SK-N-DZ (cell line): ENCODE measurements at regions not wholly inside any gene's neighbourhood (a gene's known extent, or its start where the extent isn't known, plus 50 kb on each side); places are given as distances from the start of the nearest gene placed in this dataset.

Experiments
- DNase-seq: peaks from one replicate; pipeline ENCODE4 v3.0.0-alpha.2; 2015; ENCODE audit warnings: low spot score

DNA sequence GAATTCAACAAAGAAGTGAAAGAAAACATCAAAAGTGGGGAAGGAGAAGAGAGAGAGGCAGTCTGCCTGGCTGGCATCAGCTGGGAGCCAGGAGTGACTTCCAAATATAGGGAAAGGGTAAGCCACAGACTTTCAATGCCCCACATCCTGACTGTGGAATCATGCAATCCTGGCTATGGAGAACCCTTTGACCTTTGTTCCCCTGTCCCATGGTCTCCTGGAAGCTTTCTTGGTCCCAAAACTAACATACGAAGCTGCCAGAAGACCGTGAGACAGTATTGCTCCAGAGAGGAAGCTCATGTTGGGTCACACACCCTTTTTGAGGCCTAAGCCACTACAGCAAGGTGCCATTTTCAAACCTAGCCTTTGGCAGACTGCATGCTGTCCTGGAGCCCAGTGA is 665.5 kb downstream of the ELAVL2 start:
- DNase-seq: no peak

DNA sequence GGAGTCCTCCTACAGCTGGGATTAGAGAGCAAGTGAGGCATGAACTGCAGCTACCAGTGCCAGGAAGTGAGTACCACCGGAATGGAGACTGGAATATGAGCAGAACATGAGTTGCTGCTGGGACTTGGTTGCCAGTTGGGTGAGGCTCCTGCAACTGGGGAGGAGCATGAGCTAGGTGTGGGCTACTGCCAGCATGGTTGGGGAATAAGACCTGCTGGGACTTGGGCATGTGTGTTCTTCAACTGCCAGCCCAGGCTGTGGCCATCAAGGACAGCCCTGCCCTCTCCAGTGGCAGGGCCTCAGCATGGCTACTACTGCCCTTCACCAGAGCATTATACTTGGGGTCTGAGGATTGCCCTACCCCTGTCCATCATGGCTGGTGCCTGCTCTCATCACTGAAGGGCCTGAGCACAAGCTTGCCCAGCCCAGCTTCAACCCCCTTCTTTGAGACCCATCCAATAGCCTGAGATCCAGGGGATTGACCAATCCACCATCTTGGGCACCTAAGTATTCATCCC is 665.0 kb downstream of the ELAVL2 start:
- no peak for DNase-seq

DNA sequence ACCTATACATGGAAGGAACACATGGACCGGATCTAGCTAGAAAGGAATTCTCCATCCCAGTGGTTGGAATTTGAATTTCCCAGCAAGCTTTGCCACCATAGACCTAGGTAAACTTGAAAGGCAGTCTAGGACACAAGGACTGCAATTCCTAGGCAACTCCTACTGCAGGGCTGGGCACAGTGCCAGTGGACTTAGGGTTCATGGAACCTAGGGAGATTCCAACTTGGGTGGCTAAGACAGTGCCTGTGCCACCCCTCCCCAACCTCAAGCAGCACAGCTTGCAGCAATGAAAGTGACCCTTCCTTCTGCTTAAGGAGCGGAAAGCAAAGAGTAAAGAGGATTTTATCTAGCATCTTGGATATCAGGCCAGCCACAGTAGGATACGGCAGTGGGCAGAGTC is 663.3 kb downstream of the ELAVL2 start:
- DNase-seq: no peak

DNA sequence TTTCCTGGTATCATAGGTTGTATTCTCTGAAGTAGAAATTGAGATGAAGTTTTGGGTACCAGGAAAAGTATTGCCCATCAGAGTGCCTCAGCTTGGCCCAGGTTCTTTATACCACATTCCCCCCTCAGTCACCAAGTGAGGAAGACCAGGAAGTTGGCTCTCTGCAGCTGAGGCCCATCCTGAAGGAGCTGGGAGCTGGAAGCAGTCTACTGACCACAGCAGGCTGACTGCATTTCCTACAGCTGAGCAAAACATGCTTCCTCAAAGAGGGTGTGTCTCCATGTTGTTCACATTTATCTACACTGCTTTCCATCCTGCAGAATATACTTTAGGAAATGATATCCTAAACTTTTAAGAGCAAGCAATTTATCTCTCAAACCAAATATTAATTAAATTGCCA is 654.6 kb downstream of the ELAVL2 start:
- no peak for DNase-seq

DNA sequence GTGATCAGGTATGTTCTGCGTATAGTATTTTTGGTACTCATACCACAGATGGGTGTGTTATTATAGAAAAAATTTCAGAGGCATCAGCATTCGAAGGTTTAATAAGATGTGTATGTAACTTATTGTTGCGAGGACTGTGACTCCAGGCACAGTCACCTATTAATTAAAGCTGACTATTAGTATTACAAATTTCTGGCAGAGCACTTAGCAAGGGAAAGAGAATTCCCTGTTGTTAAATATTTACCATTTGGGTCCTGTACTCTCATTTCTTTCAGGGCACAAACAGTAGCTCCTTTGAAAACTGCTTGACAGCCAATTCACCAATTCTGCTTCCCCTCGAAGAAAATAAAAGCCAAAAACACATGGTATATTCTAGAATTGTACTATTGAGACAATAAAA is 653.8 kb downstream of the ELAVL2 start:
- no peak for DNase-seq

DNA sequence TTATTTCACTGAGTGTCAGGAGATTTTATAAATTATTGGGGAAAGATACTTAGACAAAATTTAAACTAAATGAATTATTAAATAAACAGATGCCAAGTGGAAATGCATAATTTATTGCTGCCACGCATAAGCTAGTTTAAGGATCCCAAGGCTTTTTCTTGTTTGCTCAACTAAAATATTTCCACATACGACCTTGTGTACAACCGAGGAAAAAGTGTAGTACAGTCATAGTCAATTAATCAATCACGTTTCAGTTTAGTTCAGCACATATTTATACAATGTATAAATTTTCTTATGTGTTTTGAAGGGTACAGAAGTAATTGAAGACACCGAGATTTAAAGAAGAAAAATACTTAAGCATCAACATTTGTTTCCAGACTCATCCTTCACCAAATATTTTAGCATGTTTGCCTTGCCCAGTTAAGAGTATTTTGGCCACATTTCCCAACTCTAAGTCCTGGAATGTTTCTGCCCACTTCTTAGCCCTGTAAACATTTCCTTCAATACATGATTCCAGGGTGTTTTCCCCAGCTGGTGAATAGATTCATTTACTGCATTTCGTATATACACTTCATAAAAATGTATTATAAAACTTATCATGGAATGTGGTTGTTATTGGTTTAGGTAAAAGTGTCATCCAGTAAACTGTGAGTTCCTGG is 652.9 kb downstream of the ELAVL2 start:
- no peak for DNase-seq

DNA sequence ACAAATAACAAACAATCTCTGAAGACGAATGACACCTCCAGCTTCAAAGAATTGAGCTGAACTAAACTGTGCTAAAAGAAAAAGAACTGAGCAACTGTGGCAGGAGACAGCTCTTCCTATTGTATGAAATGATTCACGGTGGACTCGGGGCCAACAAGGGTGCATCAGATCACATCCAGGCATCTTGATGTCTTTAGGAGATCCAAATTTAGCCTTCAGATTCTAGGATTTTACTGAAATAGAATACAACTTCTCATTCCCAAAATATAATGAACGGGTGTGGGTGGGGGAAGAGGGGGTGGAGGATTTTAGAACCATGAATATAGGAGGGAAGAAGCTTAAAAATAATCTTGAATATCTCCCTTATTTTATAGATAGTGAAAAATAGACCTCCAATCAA is 631.8 kb downstream of the ELAVL2 start:
- DNase-seq: no peak

DNA sequence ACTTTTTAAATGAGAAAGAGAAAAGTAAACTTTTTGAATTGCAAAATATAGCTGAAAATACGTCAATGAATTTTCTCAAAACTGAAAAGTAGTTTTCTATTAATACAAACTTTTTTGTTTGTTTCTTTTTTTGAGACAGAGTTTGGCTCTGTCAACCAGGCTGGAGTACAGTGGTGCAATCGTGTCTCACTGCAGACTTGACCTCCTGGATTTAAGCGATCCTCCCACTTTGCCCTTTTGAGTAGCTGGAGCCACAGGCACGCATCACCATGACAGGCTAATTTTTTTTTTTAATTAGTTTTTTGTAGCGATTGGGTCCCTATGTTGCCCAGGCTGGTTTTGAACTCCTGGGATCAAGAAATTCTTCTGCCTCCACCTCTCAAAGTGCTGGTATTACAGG is 610.4 kb downstream of the ELAVL2 start:
- no peak for DNase-seq

DNA sequence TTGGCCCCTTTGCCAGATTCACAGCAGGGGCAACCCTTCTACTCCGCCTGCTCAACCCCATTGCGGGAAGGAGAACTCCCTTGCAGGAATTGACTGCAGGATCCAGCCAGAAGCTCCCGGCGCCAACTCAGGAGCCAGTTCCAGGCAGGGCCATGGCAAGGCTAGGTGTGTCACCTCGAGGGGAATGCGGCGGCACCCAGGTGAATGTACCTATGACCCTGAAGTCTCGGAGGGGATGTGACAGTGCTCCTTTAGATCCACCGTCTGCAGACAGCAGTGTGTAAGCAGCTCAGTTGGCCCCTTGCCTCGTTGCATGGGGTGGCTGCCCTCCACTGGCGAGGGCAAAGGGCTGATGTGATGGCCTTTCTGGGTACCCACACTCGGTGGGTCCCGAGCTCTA is 606.6 kb downstream of the ELAVL2 start:
- no peak for DNase-seq

DNA sequence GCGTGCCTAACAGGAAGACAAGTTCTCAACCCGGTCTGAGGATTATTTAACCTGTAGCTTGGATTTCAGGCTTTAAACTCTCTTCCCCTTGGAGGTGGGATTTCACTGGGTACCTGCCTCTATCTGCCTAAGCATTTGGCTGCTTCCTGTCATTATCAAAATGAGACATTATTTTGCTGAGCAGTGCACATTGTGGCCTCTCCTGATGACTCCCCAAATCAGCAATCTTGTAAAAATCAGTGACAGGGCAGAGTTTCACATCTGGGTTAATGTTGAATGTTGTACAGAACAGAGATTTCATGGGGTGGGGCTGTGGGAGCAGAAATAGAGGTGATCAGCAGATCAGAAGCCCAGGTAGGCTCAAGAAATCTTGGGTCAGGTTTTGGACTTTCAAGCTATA is 605.9 kb downstream of the ELAVL2 start:
- DNase-seq: no peak

DNA sequence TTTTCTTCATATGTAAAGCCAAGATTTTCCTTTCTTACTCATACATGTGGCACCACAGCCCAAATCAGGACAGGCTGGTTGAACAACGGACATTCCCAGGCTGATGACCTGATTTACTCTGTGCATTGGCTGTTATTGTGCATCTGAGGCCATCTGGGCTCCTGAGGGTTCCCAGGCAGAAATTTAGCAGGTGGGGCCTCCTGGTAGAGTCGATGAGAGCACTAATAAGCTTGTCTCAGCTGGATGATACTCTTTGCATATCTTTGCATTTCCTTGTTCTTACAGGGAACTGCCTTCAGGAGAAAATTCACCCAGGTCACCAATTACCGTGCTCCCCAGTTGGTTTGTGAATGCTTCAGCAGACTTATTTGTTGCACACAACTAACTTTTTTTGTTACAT is 605.1 kb downstream of the ELAVL2 start:
- no peak for DNase-seq

DNA sequence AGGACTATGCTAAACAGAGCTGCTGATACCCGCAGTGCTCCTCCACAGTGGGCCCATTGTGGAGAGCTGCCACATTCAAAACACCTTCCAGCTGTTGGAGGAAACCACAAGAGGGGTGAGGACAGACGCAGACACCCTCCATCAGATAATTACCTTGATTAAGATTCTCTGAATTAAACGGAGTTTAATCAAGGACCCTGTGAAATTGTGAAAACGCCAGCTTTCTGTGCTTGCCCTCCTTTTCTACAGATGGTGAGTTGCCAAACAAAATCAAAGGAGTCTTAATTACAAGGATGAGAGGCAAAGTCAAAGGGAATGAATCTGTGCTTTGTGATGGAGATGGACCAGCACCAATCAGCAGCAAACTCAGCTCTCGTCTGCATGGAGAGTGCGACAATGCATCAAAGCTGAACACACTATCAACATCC is 596.1 kb downstream of the ELAVL2 start:
- no peak for DNase-seq

DNA sequence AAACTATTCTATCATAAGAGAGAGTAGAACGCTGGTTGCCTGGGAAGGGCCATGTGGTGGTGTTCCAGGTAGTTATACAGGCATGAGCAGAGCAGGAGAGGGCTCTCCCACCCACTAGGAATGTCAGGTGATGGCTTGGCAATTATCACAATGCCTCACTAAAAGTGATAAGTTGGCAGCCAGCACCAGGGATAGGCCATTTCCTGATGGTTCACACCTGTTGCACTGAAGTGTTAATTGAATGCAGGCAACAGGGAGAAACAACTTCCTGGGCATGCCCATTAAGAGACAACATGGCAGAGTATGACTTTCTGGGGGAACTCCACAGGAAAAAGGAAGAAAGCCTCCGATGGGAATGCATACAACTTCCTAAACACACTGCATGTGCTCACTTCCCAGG is 593.2 kb downstream of the ELAVL2 start:
- no peak for DNase-seq

DNA sequence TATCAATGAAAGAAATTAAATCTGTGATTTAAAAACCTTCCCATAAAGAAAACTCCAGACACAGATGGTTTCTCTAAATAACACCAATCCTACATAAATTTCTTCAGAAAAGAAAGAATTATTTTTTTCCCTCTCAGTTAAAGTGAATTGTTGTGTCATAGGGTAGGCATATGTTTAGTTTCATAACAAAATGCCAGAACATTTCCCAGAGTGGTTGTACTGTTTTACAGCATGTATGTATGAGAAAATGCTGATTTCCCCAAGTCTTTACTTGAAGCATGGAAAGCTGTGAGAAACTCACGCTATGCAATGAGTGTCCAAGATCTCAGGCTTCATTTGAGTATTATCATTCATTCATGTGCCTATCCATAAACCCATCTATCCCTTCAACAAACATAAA is 582.5 kb downstream of the ELAVL2 start:
- no peak for DNase-seq

DNA sequence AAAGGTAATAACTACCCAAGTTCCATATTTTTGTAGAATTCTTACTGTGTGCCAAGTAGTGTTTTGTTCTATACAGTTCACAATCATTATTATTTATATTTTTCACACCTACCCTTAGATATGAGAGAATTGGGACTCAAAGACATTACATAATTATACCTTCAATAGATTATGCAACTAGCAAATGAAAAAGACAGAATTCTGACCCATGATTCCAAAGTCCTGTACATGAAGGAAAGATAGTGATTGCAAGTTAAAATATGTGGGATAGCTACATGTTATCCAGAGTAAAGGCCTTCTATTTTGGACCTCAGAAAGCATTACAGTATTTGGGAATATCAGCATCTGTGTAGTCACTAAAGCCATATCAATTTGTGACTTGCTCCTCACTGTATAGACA is 581.0 kb downstream of the ELAVL2 start:
- DNase-seq: no peak

DNA sequence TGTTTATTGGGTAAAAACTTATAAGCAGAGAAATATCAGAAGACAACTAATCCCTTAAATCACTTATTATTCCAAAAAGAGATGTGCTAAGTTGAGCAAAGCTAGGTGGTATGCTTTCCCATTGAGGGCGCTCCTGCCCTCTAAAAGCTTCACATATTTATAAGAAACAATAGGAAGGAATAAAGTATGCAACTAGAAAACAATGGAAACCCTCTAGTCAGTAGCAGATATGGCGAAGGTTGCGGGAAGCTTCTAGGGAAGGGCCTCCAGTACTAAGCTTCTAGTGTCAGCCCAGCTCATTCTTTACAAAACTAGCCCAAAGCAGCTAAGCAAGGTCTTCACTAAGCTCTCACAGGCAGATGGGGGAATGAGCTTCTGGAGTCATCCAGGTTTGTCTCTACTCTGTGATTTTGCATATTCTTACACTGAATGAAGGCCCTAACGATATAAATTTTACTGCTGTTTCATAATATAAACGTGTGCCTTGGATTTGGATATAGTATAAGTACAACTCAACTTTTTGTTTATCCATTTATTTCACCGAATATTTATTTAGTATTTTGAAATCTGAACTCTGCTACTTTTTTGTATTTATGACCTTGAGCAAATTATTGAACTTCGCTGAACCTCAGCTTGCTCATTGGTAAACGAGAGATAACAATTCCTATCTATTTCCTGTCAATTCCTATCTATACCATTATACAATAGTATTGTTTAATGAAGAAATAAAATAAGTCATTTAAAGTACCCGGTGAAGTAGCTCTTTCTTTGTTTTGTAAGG is 571.4 kb downstream of the ELAVL2 start:
- no peak for DNase-seq

DNA sequence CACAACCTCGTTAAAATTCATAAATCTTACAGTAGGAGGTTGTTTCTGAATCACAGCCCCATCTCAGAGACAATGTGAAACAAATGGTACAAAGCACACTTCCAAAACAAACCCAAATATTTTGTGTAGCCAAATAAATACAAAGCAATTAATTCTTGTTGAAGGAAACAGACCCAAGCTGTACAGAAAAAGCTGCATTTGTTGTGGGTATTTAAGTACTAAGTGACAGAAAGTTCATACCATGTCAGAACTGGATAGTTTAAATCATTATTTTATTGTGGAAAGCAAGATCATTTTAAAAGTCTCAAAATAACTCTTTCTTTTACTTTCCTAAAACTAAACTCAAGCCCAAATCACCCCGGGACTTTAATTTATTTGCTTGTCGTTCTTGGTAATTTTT is 570.7 kb downstream of the ELAVL2 start:
- no peak for DNase-seq

DNA sequence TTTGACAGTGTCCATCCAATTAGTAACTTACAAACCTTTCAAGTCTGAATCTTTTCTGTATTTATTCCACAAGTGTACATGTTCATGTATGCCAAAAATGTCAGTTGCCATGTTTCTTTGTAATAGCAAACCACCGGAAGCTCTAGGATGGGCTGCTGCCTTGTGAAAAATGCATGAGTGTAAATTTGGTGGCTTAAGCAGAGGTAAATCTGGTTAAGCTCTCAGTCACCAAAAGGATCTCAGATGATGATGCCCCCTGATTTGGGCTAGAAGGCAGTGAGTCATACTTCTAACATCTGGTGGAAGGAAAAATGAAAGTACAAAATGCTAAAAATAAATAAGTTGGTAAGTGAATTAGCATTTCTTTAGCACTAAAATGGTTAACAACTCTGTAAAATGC is 567.5 kb downstream of the ELAVL2 start:
- no peak for DNase-seq

DNA sequence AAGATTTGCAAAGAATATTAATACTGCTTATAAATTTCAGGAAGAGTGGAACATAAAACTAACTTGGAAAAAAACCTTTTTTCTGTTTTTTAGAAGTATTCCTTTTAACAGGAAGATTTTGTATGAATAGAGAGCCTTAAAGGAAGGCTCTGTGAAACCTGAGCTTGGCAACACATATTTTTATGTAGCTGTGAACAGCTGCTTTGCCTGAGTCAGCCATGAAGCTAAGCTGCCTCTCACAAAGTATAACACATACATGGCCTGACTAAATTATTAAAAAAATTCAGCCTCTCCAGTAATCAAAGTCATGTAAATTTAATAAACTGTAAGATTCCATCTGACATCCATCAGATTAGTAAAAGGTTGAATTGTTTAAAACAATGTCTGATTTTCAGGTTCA is 547.5 kb downstream of the ELAVL2 start:
- DNase-seq: no peak

DNA sequence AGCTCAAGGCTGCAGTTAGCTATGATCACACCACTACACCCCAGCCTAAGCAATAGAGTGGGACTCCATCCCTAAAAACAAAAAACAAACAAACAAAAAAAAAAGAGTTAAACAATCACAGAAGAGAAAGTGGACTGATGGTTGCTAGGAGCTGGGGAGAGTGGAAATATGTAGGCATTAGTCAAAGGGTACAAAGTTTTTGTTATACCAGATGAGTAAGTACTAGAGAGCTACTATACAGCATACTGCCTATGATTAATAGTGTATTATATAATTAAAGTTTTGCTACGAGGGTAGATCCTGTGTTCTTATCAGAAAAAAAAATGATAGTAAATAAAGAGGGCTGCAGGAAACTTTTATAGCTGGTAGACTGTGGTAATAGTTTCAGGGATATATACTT is 538.6 kb downstream of the ELAVL2 start:
- no peak for DNase-seq

DNA sequence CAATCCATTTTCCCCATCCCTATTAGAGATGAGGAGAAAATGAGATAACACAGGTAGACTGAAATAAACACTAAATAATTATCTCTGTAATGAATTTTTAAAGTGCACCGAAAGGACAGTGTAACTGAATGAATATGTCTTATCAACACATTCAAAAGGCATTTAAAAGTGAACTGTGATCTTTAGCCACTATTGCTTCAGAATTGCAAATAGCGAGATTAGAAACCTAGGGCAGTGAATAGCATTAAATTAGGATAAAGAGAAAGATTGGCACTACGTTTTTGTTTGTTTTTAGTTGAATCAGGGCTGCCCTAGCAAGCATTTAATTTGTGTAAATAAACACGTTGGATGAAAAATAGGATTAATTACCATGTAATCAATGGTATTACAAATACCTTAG is 537.5 kb downstream of the ELAVL2 start:
- no peak for DNase-seq

DNA sequence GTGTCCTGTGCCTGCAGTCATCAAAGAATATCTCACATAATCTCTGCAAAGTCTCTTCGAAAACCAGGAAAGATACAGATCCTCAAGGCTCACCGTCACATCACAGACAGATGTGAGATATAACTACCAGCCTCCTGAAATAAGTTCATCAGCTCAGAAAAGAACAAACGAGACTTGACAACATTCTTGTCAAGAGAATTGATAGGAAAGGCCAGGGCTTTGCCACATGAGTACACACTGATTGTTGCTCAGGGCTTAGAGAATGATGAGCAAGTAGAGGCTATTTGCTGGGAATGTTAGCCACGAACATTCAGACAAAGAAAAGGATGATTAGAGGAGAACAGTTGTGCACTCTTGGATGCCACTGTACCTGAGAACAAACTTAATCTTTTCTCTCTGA is 535.1 kb downstream of the ELAVL2 start:
- no peak for DNase-seq

DNA sequence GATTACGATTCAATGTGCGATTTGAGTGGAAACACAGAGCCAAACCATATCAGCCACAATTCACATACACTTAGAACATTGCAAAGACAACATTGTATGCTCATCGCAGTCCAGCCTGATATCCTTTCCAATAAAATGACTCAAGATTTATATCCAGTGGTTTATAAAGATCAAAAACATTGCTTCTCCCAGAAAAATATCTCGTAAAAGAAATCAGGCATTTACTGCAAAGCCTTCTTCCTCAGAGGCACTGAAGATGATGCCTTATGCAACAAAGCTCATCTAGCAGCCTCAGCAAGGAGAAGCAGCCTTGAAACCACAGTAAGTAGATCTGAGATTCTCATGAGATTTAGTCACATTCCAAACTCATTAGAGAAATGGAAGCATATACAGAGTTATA is 523.8 kb downstream of the ELAVL2 start:
- no peak for DNase-seq
